ENCODE measurements at regions not wholly inside any gene's neighbourhood (a gene's known extent, or its start where the extent isn't known, plus 50 kb on each side); places are given as distances from the start of the nearest gene placed in this dataset.

DNA sequence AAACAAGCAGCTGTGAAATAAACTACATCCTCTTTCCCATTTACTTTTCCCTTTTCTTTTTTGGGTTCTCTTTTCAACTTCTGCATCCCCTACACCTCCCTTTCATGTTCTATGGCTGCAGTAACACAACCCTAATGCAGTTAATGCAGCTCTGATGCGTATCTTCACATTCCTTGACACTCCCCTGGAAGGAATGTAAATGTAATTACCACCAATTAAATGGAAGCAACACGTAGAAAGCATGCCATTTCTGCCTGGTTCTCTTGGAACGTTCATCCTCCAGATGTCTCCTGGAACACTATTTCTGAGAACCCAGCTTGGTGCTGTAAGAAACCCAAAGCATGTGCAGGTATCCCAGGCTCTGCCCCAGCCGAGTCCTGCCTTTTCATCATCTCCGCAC, 166.8 kb upstream of the FREM2 start:
- no peak for DNase-seq

DNA sequence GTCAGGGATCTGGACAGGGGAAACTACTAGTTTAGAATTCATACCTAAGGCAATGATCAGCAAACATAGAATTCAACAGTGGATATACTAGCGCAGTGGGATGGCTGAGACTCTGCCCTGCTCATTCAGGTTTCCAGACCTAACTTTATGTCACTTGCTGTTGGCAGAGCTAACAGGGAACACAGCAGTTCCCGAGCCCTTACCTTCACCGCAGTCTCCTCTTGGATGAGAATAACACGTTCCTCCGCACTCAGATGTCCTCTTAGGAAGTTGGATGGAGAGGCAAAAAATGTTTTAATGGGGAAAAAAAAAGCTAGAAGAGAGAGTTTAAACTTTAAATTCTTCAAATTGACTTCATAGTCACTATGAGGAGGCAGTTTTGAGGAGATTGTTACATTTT, 159.7 kb upstream of the FREM2 start:
- no peak for DNase-seq

DNA sequence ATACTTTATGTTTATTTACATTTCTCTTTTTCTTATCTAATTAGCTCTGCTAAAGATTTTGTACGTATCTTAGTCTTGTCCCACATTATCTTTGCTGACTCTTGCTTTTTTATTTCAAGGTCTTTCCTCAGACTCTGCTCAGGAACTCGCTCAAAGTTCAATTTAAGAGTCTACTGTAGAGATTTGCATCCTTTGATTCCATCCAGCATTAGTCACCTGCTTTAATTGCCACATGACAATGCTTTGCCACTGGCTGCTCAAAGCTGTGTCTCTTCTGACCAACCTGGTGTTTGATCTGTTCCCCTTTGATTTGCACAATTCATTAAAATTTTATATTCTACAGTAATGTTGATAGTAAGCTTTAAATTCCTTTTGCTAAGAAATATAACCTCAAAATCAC, 157.9 kb upstream of the FREM2 start:
- DNase-seq, result no peak

DNA sequence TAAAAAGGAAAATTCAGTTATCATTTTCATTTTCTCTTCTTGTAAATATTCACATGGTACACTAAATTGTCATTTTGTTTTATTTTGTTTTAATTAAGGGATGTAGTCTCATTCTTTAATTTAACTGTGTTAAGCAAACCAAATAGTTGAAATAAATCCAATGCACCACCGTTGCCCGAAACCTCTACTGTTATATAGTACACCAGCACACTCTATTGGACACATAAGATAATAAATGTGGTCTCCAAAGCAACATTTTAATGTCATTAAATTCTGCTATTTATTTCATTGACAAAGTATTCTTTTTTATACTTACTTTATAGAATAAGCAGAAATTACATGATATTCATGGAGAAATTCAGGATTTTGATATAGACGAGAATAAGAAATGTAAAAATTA, 156.4 kb upstream of the FREM2 start:
- no peak for DNase-seq

DNA sequence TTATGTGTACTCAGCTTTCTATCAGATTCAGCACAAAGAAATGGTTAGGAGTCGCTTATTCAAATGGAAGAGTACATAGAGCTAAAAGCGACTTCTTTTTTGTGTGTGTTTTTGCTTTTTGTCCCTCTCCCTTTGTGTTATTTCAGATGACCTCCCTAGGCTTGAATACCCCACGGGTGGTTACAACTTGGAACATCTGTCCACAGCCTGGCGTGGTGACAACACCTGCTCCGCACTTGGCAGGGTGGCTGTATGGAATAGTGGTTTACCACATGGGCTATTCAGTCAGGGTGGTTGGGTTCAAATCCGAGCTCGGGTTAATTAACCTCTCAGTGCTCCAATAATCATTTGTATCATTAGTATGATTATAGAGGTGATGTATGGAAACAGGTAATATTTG, 151.6 kb upstream of the FREM2 start:
- DNase-seq, result no peak

DNA sequence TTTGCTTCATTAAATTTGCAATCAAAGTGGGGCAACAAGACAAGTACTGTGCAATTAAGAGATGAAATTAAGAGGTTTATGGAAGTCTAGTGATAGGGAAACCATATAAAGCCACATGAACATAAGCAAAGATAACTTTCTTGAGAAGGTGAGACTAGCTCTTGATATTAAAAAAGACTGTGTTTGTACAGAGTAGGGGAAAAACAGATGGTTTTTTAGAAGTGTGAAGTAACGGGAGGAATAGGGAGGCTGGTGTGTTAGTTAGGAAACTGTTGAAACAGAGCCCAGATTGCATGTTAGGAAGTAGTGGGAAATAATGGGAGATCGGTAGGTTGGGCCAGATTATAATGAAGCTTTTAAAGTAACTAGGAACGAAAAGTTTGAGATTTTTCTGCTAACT, 149.8 kb upstream of the FREM2 start:
- no peak for DNase-seq

DNA sequence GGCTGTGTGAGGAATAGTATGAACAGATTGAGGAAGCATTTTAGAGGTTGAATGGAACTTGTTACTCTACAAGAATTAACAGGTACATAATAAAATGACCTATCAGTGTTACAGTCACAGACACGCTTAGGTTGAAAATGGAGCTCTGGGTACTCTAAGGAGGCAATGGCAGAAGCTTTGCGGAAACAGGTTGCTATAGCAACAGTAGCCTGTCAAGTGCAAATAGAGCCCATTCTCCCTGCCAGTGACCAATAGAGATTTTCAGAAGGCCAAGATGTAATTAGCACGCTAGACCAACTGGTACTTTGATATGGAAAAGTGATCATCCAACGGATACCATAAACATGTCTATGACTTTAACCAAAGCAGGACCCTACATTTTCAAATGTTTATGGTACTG, 148.5 kb upstream of the FREM2 start:
- DNase-seq, result no peak

DNA sequence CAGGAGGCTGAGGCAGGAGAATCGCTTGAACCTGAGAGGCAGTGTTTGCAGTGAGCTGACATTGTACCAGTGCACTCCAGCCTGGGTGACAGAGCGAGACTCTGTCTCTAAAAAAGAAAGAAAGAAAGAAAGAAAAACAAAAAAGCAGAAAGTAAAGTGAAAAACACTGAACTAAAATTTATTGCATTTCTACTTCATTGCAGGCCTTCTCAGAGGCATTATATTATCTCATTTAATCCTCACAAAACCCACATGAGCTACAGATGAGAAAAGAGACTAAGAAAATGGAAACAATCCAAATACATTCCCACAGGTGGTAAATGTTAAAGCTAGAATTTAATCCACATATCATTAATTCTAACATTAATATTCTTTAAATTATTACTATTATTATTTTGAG, 147.2 kb upstream of the FREM2 start:
- no peak for DNase-seq

DNA sequence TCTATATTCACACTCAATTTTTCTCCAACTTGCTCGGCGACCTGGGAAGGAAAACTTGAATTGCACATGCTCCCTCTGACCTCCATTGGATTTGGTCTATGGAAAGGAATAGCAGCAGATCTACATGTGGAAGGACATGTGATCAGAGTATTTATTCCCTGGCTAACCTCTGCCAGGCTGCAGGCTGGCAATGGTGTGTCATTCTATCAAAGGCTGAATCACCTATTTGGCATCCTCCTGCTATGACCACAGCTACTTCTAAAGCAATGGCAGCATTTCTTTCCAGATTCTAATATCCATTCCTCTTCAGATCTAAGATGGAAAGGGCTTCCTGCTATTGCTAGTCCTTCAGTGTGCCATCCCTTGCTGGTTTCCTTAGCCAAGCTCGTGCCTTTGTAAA, 144.3 kb upstream of the FREM2 start:
- DNase-seq, result no peak

DNA sequence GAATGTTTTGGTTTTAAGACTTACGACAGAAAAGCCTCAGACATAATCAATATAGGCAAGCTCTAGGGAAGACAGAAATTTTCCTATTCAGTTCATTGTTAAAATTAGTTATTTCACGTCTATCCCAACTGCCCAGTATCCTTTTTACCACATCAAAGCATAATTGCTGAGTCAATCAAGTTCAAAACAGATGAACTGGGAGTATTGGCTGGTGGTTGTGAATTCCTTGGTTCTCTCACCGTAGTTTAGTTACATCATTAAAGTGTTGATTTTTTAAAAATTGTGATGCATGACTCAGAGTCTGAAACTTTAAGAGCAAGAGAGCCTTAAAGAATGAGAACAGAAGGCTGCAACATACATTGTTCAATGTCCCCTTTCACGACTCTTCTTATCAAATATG, 143.3 kb upstream of the FREM2 start:
- DNase-seq, result no peak

DNA sequence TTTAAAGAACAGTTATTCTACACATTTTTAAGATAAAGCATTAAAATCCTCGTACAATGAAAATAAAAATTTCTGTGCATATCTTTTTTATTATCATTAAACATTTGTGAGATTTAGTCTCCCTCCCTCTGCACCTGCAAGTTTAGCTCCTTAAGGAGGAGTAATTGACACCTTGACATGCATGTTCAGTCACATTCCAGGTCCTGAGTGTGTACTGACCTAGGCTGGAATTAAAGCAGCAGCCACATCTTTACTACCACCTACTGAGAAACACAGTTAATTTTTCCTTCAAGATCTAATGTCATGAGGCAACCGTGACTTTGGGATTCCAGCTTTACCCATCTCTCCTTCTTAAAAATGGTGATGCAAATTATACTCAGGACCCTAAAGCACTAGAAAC, 123.1 kb upstream of the FREM2 start:
- no peak for DNase-seq

DNA sequence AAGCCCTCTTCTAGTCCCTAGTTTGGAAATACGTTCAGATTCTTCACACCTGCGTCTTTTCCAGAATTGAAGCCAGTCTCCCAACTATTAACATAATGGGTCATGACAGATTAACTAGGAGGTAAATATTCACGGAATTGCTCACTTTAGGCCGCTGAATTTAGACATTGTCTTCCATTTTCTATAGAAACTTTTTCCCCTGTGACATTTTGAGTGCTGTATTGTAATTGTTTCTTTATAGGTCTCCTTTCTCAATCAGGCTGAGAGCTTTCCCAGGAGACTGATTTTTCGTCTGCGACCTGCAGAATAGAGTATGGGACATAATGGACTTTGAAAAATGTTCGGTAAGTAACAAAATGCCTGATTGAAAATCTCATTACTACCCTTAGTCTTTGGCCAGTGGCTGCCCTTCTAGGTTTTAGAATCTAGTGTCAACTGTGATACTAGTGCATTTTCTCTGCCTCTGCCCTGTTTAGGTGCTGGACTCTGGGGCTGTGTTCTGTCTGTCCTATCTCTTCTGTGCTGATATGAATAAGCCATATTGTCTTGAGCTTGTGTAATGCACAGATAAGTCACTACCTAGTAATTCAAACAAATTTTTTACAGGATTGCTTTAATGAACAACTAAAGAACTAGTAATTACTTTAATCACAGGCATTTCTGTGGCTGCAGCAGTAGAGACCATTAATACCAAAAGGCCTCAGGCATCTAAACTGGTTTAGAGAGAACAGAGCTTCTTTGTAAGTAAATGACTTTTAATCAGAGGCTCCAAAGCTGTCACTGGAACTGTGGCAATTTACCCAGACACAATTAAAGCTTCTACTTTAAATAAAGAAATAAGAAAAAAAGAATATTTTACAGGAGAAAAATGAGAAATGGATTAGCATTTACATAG, 122.4 kb upstream of the FREM2 start:
- no peak for DNase-seq

DNA sequence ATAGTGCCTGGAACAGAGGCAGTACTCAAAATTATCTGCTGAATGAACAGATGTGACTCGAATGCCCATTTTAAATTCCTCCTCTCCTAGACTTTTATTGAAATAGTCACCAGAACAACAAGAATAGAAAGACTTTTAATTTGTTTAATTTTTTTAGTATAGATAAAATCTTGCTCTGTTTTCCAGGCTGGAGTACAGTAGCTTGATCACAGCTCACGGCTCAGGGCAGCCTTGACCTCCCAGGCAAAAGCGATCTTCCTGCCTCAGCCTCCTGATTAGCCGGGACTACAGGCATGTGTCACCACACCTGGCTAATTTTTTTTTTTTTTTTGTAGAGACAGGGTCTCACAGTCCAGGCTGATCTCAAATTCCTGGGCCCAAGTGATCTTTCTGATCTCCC, 120.9 kb upstream of the FREM2 start:
- DNase-seq, result no peak

DNA sequence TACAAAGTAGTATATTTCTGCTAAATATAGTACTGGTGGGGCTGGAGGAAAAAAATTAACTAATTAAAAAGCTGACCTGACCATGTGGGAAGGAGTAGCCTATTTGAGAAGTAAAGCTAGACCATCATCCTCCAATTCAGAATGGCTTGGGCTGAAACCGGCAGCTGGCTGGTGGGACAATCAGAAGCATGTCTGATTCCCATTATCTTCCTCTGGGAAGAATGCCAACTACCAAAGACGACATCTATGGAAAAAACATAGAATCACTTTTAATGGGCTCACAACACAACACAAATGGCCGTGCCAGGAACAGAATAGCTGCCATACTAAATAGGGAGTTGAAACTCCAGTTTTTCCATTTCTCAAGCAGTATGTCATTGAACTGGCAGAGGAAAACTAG, 120.4 kb upstream of the FREM2 start:
- DNase-seq, result no peak

DNA sequence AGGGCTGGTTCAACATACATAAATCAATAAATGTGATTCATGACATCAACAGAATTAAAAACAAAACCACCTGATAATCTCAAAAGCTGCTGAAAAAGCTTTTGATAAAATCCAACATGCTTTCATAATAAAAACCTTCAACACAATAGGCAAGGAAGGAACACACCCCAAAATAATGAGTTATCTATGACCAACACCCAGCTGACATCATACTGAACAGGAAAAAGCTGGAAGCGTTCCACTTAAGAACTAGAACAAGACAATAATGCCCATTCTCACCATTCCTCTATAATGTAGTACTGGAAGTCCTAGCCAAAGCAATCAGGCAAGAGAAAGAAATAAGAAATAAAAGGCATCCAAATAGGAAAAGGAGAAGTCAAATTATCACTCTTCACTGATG, 116.2 kb upstream of the FREM2 start:
- no peak for DNase-seq

DNA sequence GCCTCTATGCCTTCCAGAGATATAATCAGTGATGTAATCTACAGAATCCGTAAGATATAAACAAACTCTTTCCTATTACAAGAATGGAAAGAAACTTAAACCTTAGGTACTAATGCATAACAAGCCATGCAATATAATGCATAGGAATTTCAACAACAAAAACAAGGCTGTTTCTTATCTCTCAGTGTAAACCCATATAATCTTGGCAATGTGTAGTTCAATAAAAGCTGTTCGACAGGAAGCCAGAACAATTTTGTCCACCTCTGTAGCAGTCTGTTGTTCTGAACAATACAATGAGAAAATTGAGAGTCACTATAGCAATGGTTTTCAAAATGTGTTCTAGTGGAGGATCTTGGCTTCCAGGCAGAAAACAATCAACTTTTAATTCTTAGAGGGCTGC, 111.5 kb upstream of the FREM2 start:
- DNase-seq, result no peak

DNA sequence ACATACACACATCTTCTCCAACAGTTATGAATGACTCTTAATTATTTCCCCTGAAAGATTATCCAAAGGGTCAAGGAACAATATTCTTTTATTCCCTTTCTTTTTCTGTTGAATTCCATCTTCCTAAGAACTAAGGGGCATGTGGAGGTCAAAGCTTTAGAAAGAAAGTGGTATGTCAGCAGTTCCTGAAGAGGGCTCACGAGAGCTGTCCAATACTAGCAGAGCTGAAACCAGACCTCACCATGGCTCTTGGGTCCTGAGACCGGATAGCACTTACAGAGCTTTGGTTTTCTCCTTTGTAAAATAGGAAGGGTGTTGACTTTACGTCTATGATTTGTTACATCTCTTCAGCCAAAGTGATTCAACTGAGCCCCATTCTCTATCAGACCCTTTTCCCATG, 109.8 kb upstream of the FREM2 start:
- DNase-seq, result no peak

DNA sequence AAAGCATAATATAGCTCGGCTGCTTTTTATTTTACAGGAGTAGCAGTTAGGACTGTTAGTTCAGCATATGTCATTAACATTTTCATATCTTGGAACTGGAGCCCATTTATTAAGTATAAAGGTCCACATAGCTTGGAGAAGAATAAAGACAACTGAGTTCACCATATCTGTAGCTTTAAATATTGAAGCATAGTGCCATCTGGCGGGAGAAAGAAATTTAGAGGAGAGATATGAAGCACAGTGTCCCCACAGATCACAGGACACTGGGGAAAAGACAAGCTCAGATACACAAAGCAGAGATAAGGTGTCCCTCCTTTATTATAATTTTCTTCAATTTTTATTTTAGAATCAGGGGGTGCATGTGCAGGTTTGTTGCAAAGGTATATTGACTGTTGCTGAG, 104.7 kb upstream of the FREM2 start:
- no peak for DNase-seq

DNA sequence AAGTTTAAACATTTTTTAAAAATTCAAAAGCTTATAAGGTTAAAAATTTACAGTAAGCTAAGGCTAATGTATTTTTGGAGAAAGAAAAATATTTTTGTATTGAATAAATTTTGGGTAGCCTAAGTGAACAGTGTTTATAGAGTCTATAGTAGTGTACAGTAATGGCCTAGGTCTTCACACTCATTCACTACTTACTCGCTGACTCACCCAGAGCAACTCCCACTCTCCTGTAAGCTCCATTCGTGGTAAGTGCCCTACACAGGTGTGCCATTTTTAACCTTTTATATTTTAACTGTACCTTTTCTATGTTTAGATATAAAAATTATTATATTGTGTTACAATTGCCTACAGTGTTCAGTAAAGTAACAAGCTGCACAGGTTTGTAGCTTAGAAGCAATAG, 96.6 kb upstream of the FREM2 start:
- DNase-seq, result no peak

DNA sequence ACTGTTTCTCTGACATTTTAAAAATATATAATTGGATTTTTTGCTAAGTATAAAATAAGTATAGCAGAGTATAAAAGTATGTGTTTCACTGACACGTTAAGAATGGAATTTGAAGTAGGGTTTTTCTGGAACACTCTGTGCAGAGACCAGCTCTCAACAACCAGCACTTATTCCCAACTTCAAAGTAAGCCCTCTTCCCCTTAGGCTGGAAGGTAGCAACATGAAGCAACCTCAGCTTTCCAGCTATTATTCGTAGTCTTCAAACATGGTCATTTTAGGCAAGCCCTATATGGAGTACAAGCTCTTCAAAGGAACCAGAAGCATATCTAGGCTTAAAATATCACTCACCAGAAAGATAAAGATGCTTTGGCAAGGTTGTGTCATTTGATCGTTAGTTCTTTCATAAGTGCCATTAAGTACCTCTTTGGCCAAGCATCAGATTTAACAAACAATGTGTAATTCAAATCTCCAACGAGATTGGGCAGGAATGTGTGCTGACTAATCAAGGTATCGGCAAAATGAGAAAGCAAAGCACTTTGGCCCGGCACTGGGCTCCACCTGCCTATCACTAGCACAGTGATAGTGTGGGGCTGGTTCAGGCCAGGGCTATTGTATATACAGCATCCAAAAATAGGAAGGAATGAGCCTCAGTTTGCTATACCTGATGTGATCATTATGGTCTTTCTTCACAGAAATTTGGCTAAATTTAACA, 95.9 kb upstream of the FREM2 start:
- no peak for DNase-seq

DNA sequence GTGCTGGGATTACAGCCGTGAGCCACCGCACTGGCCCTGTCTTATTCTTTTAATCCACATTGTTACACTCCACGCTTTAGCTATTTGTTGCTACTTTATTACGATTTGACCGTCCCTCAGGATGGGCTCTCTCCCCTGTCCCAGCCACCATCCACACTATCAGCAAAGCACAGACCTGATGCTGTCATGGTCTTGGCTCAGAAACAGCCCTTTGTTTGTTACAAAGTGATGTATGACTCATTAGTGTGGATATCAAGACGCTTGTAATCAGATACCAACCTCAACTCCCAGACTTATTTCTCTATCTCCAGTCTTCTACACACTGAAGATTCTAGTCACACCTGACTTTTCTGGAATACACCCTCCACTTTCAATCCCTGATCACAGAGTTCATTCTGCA, 84.6 kb upstream of the FREM2 start:
- no peak for DNase-seq

DNA sequence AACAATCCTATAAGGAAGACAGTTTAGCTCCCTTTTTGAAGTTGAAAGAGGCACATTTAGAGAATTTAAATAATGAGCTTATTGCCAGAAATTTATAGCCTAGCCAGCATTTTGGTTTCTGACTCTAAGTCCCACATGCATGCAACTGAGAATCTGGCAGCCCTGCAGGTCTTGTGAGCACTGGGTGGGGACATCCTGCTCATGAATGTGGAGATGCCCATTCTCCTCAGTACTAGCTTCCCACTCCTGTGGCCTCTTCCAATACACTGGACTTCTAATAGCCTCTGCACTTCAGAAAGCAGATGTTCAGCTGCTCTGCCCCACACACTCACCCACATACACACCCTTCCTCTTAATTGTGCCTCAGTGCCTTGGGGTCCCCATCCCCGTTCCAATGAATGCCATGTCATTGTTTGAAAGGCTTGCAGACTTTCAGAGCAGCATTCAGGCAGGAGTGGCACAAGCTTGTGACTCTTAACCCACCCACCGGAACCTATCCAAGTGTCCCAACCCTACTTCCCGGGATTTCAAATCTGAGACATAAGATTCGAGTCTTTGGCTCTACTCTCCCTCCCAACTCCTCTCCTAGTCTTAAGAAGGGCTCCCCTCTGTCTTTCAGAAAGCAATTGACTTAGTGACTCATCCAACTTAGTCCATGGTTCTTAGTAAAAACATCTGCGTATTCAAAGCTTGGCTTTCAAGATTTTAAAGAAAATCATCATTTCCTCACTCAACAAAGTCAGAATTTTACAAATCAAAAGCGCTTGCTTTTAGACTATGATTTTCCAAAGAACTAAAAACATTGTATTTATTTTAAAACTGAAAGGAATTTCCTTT, 80.0 kb upstream of the FREM2 start:
- no peak for DNase-seq

DNA sequence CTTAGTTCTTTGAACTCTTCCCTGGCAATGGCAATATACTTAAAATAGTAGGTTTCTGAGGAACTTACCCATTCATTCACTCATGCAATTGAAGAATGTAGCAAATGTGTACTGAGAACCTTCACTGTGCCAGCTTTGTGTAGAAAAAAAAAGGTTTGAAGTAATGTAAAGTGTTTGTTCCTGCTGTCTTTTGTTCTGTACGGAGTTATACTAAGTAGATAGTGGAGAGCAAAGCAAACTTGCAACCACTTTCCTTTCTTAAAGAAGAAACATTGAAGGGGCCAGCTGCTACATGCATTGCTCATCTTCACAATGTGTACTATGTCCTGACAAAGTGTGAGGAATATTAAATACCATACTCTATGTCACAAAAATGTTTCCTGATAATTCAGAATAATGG, 68.9 kb upstream of the FREM2 start:
- no peak for DNase-seq

DNA sequence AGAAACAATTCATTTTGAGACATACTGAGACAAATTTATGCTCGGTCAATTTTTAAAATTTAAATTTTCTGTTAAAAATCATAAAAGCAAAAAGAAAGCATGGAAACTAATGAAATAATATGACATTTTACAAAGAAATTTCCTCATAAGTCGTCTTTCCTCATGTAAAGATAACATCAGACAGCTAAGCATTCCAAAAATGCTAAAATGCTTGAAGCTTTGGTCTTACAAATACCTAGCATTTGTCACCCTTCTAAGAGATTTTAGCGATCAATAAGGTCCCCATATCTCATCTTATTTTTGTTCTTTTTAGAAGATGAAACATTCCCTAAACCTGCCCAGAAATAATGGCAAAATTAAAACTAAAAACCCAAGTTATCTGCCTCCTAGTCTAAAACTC, 68.5 kb upstream of the FREM2 start:
- no peak for DNase-seq
